ENCODE measurements at regions not wholly inside any gene's neighbourhood (a gene's known extent, or its start where the extent isn't known, plus 50 kb on each side); places are given as distances from the start of the nearest gene placed in this dataset.

DNA sequence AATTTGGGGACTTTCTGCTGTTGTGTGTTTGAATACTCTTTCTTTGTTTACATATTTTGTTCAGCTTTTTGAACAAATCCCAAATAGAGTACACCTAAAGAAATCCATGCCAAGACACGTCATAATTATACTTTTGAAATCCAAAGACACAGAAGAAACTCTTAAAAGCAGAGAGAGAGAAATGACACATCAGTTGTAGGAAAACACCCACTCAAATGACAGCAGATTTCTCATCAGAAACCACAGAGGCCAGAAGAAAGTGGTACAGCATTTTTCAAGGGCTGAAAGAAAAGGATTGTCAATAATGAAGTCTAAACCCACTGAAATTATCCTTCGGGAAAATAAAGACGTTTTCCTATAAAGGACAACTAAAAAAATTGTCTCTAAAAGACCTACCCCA is 378.6 kb downstream of the GADD45G start:
- TF ChIP-seq, protein P1, sequence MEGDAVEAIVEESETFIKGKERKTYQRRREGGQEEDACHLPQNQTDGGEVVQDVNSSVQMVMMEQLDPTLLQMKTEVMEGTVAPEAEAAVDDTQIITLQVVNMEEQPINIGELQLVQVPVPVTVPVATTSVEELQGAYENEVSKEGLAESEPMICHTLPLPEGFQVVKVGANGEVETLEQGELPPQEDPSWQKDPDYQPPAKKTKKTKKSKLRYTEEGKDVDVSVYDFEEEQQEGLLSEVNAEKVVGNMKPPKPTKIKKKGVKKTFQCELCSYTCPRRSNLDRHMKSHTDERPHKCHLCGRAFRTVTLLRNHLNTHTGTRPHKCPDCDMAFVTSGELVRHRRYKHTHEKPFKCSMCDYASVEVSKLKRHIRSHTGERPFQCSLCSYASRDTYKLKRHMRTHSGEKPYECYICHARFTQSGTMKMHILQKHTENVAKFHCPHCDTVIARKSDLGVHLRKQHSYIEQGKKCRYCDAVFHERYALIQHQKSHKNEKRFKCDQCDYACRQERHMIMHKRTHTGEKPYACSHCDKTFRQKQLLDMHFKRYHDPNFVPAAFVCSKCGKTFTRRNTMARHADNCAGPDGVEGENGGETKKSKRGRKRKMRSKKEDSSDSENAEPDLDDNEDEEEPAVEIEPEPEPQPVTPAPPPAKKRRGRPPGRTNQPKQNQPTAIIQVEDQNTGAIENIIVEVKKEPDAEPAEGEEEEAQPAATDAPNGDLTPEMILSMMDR (IDR thresholded peaks at IDR 0.05), result no peak
- TF ChIP-seq POLR2AphosphoS5 (IDR thresholded peaks at IDR 0.05), result no peak
- TF ChIP-seq POLR2A (IDR thresholded peaks at IDR 0.05), result no peak

Data from breast epithelium (tissue), 3 donors.